ENCODE measurements at regions not wholly inside any gene's neighbourhood (a gene's known extent, or its start where the extent isn't known, plus 50 kb on each side); places are given as distances from the start of the nearest gene placed in this dataset.

GRCh38 chr6:156057869-156058268 lies 602.2 kb upstream of the NOX3 start:
- TF ChIP-seq POLR2A (IDR thresholded peaks at IDR 0.05; ENCODE audit: low read length) = no peak
- TF ChIP-seq GATA1 (IDR thresholded peaks at IDR 0.05; ENCODE audit: low read depth, low read length) = no peak
